Heart right ventricle (tissue), 16 donors: ENCODE measurements at regions not wholly inside any gene's neighbourhood (a gene's known extent, or its start where the extent isn't known, plus 50 kb on each side); places are given as distances from the start of the nearest gene placed in this dataset.
A peak's percentile ranks its signal among the peaks of the same experiment; 100 is the strongest.

Source experiments
- ATAC-seq, 8 donors: fragments of 200-7000 bp; cut with Tn5 transposase; one replicate each; pipeline ENCODE4 v1.9.1; 2020; ENCODE audit warnings: mild to moderate bottlenecking in 8 of 8, moderate library complexity in 8 of 8, moderate number of reproducible peaks in 1 of 8
- DNase-seq, 2 donors: peaks; one replicate each; pipeline ENCODE4 v3.0.0-alpha.2; 2020
- H3K27ac ChIP-seq, 10 donors: fragments of 200-600 bp; sonication (generic) in 2 of 10; one replicate each; pipeline versions ENCODE4 v1.5.0 to v1.8.0; 2020 to 2022; ENCODE audit warnings: mild to moderate bottlenecking in 3 of 10
- H3K27me3 ChIP-seq, 7 donors: fragments of 200-600 bp; one replicate each; pipeline ENCODE4 v1.8.0; 2021 to 2022; ENCODE audit warnings: mild to moderate bottlenecking in 2 of 7
- H3K36me3 ChIP-seq, 9 donors: fragments of 200-600 bp; sonication (generic) in 1 of 9; one replicate each; pipeline versions ENCODE4 v1.5.0 to v1.8.0; 2020 to 2022; ENCODE audit warnings: mild to moderate bottlenecking in 2 of 9
- H3K4me1 ChIP-seq, 9 donors: fragments of 200-600 bp; sonication (generic) in 1 of 9; one replicate each; pipeline versions ENCODE4 v1.5.0 to v1.8.0; 2020 to 2022; ENCODE audit warnings: mild to moderate bottlenecking in 4 of 9
- H3K4me3 ChIP-seq, 10 donors: fragments of 200-600 bp; sonication (generic) in 2 of 10; one replicate each; pipeline versions ENCODE4 v1.5.0 to v1.8.0; 2020 to 2022; ENCODE audit warnings: mild to moderate bottlenecking in 7 of 10, moderate library complexity in 2 of 10
- H3K9me3 ChIP-seq, 11 donors: fragments of 200-600 bp in 10 of 11; sonication (generic) in 2 of 11; one replicate each; pipeline versions ENCODE4 v1.5.0 to v1.8.0; 2013 to 2022; ENCODE audit warnings: mild to moderate bottlenecking in 2 of 11, control low read depth in 1 of 11, moderate library complexity in 1 of 11
- WGBS, 2 donors: extraction: QIAGEN DNeasy Blood & Tissue Kit; methylation state at CpG; one replicate each; pipeline ENCODE4 v1.1.7; 2013; ENCODE audit warnings: inconsistent platforms in 1 of 2; 5-methylcytosine and 5-hydroxymethylcytosine counted together
- intact Hi-C, 10 donors: fragments of 100-400 bp; cut with DNase I; formaldehyde crosslinking; loops; one replicate each; pipeline versions ENCODE4 v1.11.1 to v1.14.2; 2022
- TF ChIP-seq, protein P1 (sequence below), 9 donors: fragments of 200-600 bp; sonication (generic) in 2 of 9; IDR thresholded peaks; one replicate each; pipeline versions ENCODE4 v1.5.0 to v1.8.0; 2021 to 2022; ENCODE audit warnings: antibody characterized with exemption in 9 of 9, mild to moderate bottlenecking in 5 of 9, moderate library complexity in 1 of 9
- donor health status: Arrhythmogenic right ventricular cardiomyopathy.
- donor health status: ischemic (EF 13 %, LVEDD 7.1; RV severe dilation, severe dysfunction).
- donor health status: healthy with polysubstance abuse.
- donor health status: DM: no; HTN: yes; CAD: no.
- donor health status: DM: no; HTN: no; CAD: no.
- donor health status: ischemic (EF 25% LVEDD 6.9; RV normal size, moderate dysfunction).
- donor health status: ischemic (EF 25% LVEDD 5.7; RV mildly dilated, moderate dysfunction).
- donor health status: healthy.
- donor health status: DM: yes; HTN: yes; CAD: no.
- donor health status: Ischemic cardiomyopathy.
- donor health status: ischemic (EF 35%, LVEDD 5.7; RV mildly dilated, moderate dysfunction).
- donor health status: nonischemic (EF 11% LVEDD 7.7; RV severe dilation, severe dysfunction).
- donor health status: DM: yes; HTN: yes; CAD: no.
- donor health status: PGD.
- donor health status: ischemic (EF 29% LVEDD 5.4; RV normal size, mild dysfunction).
- donor health status: nonischemic (EF 23%, LVEDD 6.1; RV moderate dilation, normal function).

DNA sequence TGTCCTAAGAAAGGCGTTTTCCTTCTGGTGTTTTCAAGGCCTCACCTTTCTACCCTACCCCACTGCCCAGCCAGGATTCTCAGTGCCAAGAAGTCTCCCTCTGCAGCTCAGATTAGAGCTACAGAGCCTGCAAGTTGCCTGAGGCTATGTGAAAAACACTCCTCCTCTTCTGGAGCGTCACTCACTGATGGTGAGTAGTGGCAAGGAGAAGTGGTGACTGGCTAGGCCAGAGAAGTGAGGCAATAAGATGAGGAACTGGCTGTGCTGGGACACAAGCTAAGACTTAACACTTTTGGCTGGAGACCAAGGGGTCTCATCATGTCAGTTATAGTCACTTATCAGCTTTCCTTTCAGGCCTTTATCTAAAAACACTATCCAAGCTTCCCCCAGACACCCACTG, 86.7 kb upstream of the PRKAR2B start:
- intact Hi-C loops: loop anchor here in 1 of 10 donors (10.0 kb wide), 1 partner anchor 87 kb away; the partner anchor contains the start of gene PRKAR2B
- no peak overlapping the region for H3K27ac ChIP-seq
- H3K27me3 ChIP-seq: no peaks in the 10 kb centered on the region
- H3K4me3 ChIP-seq: no peak overlapping the region
- H3K9me3 ChIP-seq: peaks cover 0 to 7% (median 0%) of the 10 kb centered on the region in 11 donors
- TF ChIP-seq, protein P1, sequence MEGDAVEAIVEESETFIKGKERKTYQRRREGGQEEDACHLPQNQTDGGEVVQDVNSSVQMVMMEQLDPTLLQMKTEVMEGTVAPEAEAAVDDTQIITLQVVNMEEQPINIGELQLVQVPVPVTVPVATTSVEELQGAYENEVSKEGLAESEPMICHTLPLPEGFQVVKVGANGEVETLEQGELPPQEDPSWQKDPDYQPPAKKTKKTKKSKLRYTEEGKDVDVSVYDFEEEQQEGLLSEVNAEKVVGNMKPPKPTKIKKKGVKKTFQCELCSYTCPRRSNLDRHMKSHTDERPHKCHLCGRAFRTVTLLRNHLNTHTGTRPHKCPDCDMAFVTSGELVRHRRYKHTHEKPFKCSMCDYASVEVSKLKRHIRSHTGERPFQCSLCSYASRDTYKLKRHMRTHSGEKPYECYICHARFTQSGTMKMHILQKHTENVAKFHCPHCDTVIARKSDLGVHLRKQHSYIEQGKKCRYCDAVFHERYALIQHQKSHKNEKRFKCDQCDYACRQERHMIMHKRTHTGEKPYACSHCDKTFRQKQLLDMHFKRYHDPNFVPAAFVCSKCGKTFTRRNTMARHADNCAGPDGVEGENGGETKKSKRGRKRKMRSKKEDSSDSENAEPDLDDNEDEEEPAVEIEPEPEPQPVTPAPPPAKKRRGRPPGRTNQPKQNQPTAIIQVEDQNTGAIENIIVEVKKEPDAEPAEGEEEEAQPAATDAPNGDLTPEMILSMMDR (IDR thresholded peaks at IDR 0.05): no peak
- no peaks in the 10 kb centered on the region for H3K36me3 ChIP-seq
- peaks cover 0 to 4% (median 0%) of the 10 kb centered on the region in 9 donors for H3K4me1 ChIP-seq
- DNase-seq: peak in 1 of 2 donors; percentile 11
- ATAC-seq: peak in 5 of 8 donors; percentile 52 to 72 (median 66)
- WGBS, 2 donors: 89 to 92% methylated on average over 2 of the region's 2 CpGs

- H3K9me3 ChIP-seq: peaks cover 0 to 7% (median 0%) of the 10 kb centered on the region in 11 donors
- WGBS, 2 donors: 38 to 66% methylated on average over 2 of the region's 2 CpGs
- DNase-seq (no peak), ATAC-seq (no peak)
- intact Hi-C loops: loop anchor here in 1 of 10 donors (10.0 kb wide), 1 partner anchor 85 kb away; the partner anchor contains the start of gene PRKAR2B
- no peaks in the 10 kb centered on the region for H3K36me3 ChIP-seq
- H3K27ac ChIP-seq: no peak overlapping the region
- TF ChIP-seq, protein P1 (IDR thresholded peaks at IDR 0.05): no peak
- H3K4me3 ChIP-seq: no peak overlapping the region
- peaks cover 0 to 4% (median 0%) of the 10 kb centered on the region in 9 donors for H3K4me1 ChIP-seq
- no peaks in the 10 kb centered on the region for H3K27me3 ChIP-seq
These were observed 84.8 kb upstream of the PRKAR2B start for GRCh38 chr7:106959753-106960152.

- intact Hi-C loops: no loop called here
- Histone ChIP-seq H3K4me1 (peaks cover 0 to 4% (median 0%) of the 10 kb centered on the region in 9 donors), H3K27me3 (no peaks in the 10 kb centered on the region), H3K9me3 (no peaks in the 10 kb centered on the region), H3K36me3 (no peaks in the 10 kb centered on the region), H3K4me3 (no peak overlapping the region), H3K27ac (no peak overlapping the region)
- TF ChIP-seq, protein P1 (IDR thresholded peaks at IDR 0.05): no peak
- no peak for DNase-seq
- ATAC-seq: no peak
- 94 to 98% methylated on average over 2 of the region's 2 CpGs for WGBS, 2 donors
These were observed 81.8 kb upstream of the PRKAR2B start for GRCh38 chr7:106962751-106963150.

DNA sequence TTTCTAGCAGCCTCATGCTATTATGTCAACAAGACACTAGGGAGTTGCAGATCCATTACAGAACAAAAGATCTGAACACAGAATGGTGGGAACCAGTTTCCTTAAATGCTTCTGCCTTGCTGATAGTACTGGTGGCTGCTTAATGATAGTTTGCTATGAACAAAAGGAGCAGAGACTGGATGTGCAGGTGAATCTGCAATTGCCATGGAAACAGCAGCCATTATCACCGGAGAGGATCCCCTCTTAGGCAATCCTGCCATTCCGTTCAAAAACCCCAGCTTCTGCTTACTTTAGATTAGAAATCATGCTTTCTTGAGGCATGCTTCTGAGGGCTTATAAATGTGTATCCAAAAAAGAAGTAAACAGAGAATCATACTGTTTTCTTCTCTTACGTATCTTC, 80.0 kb upstream of the PRKAR2B start:
- no peaks in the 10 kb centered on the region for H3K27me3 ChIP-seq
- intact Hi-C loops: no loop called here
- 31 to 51% methylated on average over 3 of the region's 3 CpGs for WGBS, 2 donors

More for the DNA sequence above, 80.0 kb upstream of the PRKAR2B start:
- ATAC-seq (no peak), DNase-seq (no peak)
- Histone ChIP-seq H3K4me3 (no peak overlapping the region), H3K9me3 (no peaks in the 10 kb centered on the region), H3K27ac (no peak overlapping the region), H3K36me3 (no peaks in the 10 kb centered on the region), H3K4me1 (peaks cover 0 to 3% (median 0%) of the 10 kb centered on the region in 9 donors)
- TF ChIP-seq, protein P1 (IDR thresholded peaks at IDR 0.05): no peak
